ENCODE measurements at regions not wholly inside any gene's neighbourhood (a gene's known extent, or its start where the extent isn't known, plus 50 kb on each side); places are given as distances from the start of the nearest gene placed in this dataset.

GRCh38 chr12:76176940-76177339 is 92.5 kb upstream of the NAP1L1 start:
- no peak for TF ChIP-seq CTCF (conservative IDR thresholded peaks at IDR 0.05)
- no peak for TF ChIP-seq EZH2 (IDR thresholded peaks at IDR 0.05; ENCODE audit: low read depth)

Data from PC-9 (cell line).